ENCODE measurements at regions not wholly inside any gene's neighbourhood (a gene's known extent, or its start where the extent isn't known, plus 50 kb on each side); places are given as distances from the start of the nearest gene placed in this dataset.

DNA sequence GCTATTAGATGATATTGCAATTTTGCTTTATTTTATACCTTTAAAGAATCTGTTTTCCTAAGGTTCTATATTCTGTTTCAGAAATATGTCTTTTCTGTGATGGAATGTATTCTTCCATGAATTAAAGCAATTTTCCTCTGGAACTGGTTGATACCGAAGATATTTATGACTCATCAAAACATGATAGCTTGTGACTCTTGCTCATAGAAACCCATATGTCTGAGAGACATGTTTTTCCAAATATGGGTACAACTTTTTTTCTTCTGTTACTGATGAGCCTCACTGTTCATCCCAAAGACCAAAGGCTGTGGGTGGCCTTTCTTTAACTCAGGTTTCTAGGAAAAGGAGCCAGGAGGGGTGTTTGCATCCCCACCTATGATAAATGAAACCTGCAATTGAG, 126.1 kb upstream of the PAPPA start:
- no peak for TF ChIP-seq CTCF (CRISPR knock-in tag; IDR thresholded peaks at IDR 0.05)
- TF ChIP-seq CHD2 (IDR thresholded peaks at IDR 0.05; ENCODE audit: low read depth, low read length), result no peak
- TF ChIP-seq SP2 (CRISPR knock-in tag; IDR thresholded peaks at IDR 0.05), result no peak
- no peak for TF ChIP-seq ZMYM2 (CRISPR knock-in tag; IDR thresholded peaks at IDR 0.05)
- TF ChIP-seq TAF1 (CRISPR knock-in tag; IDR thresholded peaks at IDR 0.05), result no peak
- no peak for TF ChIP-seq KDM1A (CRISPR knock-in tag; IDR thresholded peaks at IDR 0.05)
- TF ChIP-seq ZFP90 (CRISPR knock-in tag; IDR thresholded peaks at IDR 0.05; ENCODE audit: borderline replicate concordance), result no peak
- no peak for TF ChIP-seq RERE (CRISPR knock-in tag; IDR thresholded peaks at IDR 0.05; ENCODE audit: low read depth)
- TF ChIP-seq SUZ12 (IDR thresholded peaks at IDR 0.05; ENCODE audit: low read depth, low read length), result no peak
- no peak for TF ChIP-seq ZNF567 (CRISPR knock-in tag; IDR thresholded peaks at IDR 0.05; ENCODE audit: borderline replicate concordance)
- no peak for TF ChIP-seq TBX3 (IDR thresholded peaks at IDR 0.05; ENCODE audit: borderline replicate concordance)
- TF ChIP-seq YEATS2 (CRISPR knock-in tag; IDR thresholded peaks at IDR 0.05; ENCODE audit: borderline replicate concordance), result no peak
